Right renal cortex interstitium (tissue), 3 donors: ENCODE measurements at regions not wholly inside any gene's neighbourhood (a gene's known extent, or its start where the extent isn't known, plus 50 kb on each side); places are given as distances from the start of the nearest gene placed in this dataset.
"Not testable (repeated sequence)": the region's sequence is repeated elsewhere in the genome, so short reads cannot be mapped to it uniquely, and the experiment has no call there.

Source experiments
- DNase-seq, 3 donors: peaks; one replicate each; pipeline ENCODE4 v3.0.0-alpha.2; 2013; ENCODE audit warnings: low read depth in 3 of 3, low spot score in 2 of 3

DNA sequence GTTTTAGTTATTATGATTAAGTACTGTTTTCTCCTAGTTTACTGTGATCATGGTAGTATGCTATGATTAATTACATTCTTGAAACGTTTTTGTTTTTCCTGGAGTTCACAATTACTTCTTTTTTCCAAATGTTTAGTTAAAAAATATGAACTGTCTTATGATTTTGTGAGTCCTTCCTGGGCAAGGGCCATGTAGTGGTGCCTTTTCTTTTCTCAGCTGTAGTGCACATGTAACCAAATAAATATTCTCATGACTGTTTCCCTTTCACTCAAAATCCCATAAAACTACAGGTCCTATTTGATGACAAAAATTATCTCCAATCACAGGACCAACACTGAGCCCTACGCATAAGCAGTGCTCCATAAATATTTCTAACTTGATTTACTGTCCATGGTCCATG is 118.9 kb upstream of the EGR2 start:
- DNase-seq: no peak

DNA sequence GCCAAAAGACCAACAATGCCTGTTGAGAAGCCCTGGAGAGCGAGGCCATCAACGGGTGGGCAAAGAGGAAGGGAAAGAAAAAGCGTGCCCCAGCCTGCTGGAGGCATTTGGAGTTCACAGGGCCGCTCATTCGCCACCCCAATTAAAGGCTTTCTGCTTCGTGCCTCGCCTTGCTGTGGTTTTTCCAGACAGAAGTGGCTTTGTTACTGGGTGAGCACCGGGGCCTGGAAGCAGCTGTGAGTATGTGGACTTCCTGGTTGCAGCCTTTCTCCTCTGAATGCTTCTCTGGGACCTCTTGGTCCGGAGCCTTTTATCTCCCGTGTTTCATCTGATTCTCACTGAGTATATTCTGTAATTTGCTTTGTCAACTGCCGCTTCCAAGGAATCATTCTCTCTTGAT is 118.1 kb upstream of the EGR2 start:
- DNase-seq: no peak

DNA sequence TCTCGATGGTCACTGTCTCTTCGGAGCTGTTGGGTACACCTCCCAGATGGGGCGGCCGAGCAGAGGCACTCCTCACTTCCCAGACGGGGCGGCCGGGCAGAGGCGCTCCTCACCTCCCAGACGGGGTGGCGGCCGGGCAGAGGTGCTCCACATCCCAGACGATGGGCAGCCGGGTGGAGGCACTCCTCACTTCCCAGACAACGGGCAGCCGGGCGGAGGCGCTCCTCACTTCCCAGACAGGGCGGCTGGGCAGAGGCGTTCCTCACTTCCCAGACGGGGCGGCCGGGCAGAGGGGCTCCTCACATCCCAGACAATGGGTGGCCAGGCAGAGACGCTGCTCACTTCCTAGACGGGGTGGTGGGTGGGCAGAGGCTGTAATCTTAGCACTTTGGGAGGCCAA is 112.6 kb upstream of the EGR2 start:
- not testable (repeated sequence) for DNase-seq

DNA sequence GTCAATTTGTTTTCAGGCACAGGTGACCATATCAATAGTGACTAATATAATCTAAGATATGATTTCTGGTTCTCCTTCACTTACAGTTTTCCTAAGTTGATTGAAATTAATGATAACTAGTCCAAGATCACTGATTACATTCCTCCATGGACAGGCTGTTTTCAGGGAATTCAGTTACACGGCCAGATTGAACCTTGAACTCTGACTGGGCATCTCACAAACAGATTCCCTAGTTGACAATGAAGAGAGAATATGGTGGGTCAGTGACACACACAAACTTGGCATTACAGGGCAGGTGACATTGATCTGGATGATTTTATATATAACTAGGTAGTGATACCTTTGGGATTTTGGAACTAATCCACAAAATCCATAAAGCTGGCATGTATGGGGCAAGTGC is 110.2 kb upstream of the EGR2 start:
- DNase-seq: no peak

DNA sequence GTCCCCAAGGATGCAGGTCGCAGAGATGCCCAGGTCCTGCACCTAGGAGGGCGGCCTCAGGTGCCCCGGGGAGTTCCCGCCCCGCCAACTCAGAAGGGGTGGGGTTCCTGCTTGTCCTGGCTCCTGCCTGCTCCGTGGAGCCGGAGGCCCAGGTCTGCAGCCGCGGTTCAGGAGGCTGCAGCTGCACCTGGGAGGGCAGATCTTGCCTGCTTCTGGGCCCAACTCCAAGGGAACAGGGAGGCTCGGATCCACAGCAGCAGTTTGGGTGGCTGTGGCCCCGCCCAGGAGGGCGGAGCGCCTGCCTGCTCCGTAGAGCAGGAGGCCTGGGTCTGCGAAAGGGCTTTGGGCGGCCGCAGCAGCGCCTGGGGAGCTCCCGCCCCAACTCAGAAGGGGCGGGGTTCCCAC is 108.2 kb upstream of the EGR2 start:
- no peak for DNase-seq

DNA sequence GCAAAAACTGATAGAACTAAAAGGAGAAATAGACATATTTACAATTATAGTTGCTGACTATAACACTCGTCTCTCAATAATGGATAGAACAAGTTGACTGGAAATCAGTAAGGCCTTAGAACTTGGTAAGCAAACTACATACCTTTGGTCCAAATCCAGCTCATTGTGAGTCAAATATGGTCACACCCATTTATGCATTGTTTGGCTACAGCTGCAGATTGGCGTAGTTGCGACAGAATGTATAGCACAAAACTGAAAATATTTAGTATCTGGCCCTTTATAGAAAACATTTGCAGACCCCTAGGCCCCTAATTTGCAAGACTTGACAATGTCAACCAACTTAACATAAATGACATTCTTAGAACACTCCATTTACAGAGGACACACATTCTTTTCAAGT is 103.6 kb upstream of the EGR2 start:
- no peak for DNase-seq

DNA sequence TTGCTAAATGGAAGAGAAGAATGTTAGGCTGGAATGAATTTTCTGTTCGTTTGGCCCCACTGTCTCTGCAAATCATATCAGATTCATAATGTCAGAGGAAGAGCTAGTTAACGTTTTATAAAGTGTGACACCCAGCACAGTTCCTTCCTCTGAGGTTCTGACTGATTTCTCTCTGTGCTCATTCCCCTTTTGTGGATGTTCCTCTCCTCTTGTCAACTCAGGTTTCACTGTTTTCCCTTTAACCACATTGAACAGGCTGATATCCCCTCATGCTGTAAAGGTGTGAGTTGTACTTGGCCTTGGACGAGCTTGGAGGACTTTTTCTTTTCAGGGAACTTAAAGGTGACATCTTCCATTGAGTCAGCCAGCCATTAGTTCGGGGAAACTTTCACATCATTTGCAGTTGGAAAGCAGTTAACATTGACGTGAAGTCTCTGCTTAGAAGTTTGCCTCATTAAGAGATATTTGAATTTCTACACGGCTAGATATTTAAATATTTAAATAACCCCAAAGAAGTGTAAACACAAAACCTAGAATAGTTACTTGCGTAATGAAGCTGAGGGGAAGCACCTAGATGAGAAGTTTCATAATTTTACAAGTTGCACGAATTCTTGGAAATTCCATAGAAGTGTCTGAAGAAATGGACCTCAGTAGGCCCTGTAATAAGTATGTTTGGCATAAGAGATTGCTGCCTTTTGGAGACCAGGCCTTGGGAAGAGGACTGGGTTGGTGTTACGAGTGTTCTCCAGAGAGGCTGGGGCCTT is 101.5 kb upstream of the EGR2 start:
- no peak for DNase-seq

DNA sequence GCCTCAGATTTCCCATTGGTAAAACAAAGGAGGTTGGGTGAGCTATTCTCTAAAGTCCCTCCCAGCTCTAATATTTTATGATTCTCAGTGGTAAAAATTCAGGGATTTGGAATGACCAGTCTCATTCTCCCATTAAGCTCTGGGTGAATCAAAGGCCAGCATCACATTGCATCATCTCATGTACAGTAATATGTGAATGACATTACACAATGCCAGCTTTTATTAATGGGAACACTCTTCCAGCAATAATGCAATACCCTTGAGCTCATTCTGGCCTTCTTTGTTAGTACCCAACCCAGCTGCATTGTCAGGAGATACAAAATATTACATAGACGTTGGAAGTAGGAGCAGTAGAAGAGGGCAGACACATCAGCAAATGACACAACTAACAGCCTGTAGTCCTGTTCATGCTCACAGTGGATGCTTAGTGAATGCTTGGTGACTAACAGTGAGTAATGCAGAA is 100.0 kb upstream of the EGR2 start:
- no peak for DNase-seq

DNA sequence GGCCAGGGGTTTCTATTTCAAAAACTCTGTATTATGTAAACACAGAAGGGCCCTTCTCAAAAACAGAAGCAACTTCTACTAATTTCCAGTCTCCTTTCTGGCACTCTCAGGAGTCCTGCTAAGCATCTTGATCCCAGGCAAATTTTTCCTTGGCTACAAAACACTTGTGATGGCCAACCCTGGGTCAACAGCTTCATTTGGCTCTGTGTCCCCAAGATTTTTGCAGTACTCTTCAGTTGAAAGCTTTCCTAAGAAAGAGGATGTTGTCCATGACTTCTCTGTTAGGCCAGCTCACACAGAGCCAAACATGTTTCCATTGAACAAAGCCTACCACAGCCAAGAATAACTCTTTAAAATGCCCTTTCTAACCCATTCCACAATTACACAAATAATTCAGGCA is 99.0 kb upstream of the EGR2 start:
- no peak for DNase-seq

DNA sequence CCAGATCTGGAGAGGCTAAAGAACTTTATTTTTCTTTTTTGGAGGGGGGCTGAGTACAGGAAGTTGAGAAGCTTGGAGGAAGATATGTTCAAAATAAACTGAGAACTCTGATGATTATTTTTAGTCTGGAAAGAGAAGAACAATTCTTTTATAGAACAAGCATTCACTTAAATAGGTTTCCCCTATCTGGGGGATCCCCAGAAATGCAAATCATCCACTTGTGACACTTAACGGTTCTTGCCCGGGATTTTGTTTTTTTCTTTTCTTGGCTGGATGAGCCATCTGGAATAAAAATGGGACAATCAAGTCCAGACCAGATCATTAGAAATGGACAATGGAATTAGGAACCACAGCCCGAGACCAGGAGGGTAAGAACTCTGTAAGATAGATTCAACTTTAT is 95.9 kb upstream of the EGR2 start:
- no peak for DNase-seq

DNA sequence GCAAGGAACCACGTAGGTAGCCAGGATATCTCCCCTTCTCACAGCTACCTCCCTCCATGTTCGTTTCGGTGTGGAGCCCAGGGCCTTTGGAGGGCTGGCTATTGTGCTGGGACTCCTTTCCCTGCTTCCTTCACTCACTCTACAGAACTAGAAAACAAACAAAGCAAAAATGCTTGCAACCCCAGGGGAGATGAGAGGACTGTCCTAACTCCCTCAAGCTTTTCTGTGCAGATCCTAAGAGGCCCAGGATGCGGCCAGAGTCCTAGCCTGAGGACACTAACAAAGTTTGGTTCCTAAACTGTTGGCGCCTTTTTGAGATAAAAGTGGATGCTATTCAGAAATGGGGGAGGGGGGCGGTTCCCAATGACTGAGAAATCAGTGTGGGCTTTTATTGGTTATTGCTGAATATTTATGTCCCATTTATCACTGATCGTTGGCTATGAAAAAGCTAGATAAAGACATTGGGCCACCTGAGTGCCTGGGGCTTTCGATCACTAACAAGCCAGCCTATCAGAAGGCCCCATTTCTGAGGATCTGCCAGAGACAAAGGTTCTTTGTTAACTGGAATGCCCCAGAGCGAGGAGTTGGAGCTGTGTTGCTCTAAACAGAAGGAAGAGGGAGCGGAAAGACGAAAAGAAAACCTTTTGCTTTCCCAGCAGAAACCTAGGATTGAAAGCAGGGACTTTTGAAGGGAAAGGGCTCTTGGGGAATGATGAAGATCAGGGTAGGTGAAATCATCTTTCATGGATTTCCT is 95.2 kb upstream of the EGR2 start:
- no peak for DNase-seq

DNA sequence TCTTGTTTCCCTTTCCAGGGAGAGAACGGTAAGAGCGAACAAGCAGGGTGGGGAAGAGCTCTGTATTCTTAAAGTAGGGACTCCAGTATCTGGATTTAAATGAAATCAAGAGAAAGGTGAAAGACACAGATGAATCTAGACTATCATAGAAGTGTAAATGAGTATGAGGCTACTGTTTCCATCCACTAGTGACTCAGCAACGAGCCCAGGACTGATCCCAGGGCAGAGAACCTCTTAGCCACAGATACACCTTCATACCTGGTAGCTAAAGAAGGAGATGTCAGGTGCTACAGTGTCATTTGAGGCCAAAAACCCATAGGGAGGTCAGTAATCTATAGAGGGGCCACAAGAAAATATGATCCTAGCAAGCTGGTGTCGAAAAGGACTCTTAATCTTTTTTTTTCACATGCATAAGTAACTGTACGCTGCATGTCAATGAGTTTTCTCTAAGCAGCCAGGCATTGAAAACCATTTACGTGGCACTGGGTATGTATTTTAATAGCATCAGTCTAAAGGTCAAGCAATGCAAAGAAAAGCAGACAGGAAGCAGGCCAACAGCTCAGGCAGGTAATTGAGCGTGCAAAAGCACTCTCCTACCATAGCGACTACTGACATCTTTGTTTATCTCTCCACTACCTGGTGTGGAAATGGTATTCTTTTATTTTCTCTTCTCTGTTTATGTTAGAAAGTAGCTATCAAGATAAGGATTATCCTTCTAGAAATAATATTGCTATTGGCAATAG is 91.5 kb upstream of the EGR2 start:
- no peak for DNase-seq

DNA sequence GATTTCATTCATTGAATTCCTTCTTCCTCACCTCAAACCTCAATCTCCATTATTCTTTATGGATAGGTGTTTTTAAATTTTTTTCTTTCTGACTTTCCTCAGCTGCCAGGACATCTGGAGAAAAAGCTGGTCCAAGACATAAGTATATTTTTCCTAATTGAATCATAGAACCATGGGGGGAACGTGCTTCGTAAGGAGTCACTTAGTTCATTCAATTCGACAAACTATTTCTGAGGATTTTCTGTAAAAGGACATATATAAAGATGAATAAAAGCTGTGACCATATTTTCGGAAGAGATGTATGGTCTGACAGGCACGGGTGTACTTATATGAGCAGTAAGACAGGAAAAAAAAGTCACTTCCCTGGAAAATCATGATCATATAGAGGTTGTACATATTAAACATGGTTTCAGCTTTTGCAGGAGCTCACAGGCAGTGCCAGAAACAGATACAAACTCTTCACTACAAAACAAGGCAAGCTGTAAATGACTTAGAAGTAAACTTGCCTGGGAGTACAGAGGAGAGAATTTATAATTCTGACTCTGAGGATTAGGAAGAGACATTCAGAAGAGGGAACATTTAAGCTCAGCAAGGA is 88.2 kb upstream of the EGR2 start:
- no peak for DNase-seq

DNA sequence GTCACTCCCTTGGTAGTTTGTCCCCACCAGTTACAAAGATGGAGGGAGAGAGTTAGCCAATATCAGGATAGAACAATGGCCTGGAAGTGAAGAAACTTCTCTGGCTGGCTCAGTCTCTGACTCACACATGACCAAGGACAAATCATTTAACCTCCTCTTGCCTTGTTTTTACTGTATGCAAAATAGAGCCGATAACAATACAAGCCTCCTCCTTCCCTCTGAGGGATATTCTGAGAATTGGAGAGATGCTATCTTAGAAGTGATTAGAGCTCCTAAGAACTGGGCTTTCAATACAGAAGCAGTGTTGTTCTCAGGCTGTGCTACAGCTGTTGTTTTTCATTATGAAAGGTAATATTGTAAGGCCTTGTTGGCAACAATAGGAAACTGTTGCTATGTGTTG is 87.7 kb upstream of the EGR2 start:
- DNase-seq: no peak

DNA sequence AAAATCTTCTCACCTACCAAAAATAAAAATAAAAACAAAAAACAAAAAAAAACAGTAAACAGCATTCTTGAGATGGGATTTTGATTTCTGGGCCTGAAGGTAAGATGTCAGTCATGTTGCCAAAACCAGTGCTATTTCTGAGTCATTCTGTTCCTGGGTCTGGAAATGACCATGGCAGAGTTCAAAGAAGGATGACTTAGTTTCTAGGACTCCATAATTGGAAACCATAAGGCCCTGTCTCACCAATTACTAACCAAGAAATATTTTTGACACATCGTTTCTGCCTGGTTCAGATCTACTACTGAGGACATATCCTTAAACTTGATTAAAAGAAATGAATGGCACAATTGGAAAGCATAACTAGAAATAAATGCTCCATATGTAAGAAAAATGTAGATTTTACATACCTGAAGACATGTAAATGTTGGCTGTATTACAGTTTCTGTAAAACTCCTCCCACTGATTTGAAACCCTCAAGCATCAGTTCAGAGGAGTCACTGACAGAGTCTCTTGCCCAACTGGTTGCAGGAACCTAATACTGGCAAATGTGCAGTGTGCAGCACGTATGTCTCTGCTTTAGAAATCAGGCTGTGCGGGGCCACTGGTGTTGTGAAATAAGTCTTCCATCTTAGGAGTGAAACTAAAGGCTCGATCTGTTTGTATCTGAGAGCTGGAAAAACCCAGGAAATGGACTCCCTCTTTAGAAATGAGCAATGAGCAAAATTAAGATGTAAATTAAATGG is 84.8 kb upstream of the EGR2 start:
- no peak for DNase-seq

DNA sequence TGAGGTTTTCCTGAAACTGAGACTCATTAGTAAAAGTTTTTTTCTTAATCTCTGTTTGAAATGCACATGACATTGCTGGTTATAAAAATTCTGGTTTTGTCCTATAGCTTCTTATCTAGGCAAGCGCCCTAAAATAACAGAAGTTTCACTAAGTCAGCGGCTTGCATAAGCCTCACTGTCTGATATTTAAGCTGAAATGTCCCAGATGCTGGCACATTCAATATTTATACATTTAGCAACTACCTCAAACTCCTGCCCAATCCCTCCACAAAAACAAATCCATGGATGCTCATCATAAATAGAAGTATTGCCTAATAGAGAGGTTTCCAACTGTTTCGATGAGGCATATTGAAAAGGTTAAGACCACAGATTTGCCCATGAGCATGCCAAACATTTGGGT is 83.1 kb upstream of the EGR2 start:
- no peak for DNase-seq

DNA sequence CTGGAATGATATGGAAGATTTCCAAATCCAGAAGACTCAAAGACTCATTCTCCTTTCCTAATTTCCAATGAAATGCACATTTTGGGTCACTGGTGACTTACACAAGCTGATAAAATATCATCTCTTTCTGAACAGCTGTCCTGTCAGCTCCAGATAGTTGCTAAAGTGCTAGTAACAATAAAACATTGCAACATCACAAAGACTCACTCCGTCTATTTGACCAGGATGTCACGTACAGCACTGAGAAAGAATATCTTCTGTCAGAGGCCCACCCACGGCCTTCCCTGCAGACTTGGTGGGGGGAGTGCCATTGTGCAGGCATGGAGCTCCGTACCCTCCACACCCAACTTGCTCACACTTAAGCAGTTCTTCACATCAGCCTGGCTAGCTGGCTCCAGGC is 78.9 kb upstream of the EGR2 start:
- no peak for DNase-seq

DNA sequence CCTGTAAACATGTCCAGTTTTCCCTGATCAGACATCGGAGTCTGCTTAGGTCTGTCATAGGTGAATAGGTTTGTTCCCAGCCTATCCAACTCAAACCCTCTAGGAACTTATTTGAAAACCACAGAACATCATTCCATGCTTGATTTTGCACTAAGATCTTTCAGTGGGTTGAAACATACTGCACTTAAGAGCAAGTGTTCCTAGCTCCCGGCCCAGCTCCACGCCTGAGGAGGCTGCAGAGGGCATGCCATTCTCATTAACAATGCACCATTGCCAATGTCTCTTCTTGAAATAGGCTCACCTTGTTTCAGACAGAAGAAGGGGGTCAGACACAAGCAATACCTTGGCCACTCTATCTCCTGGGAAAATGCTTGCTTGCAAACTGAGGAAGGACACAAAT is 78.0 kb upstream of the EGR2 start:
- DNase-seq: no peak

DNA sequence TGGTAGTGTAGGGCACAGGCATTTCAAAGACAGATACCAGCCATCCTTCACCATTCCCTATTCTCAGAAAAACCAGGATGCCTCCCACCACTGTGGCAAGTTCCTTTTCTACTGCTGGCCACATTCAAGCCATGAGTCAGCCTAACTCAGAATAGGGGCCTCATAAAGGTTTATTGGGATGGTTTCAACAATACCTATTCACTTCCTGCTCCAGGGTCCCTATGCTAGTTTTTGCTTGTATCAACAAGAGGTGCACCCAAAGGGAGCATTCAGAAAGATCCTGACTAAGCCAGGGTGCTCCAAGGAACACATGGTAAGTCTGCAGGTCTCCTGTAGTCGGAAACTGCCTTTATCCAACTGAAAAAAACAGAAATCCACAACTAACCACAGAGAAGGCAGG is 76.9 kb upstream of the EGR2 start:
- DNase-seq: no peak

DNA sequence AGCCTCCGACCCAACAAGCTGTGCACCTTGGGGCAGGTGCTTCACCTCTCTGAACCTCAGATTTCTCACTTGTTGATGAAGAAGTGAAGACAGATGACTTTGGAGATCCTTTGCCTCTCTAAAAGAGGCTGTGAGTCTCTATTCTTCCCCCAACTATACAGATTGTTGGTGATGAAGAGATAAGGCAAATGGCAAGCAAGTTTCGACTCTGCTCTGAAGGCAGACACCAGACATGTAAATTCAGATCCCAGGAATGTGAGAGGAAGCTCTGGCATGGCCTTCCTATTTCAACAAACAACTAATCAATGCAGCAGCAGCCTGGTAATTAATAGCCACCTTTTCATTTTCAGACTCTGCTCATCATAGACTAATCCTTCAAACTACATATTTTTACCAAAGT is 74.2 kb upstream of the EGR2 start:
- no peak for DNase-seq

DNA sequence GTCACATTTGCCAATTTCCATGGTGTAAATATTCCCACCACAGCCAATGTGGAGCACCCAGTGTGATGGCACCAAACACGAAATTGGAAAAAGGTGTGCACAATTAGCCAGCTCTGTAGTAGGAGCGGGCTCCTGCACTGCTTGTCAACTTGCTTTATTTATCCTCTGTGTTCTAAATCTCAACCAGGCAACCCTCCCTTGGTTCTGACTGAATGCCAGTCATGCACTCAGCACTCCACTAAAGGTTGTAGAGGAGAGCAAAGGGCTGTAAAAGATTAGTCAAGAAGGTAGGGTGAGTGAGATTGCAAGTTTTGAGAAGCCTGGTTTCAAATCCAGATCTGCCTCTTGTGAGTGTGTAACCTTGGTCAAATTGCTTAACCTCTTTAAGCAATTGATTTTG is 71.5 kb upstream of the EGR2 start:
- DNase-seq: no peak
